OCI-LY1 (cell line): ENCODE measurements at regions not wholly inside any gene's neighbourhood (a gene's known extent, or its start where the extent isn't known, plus 50 kb on each side); places are given as distances from the start of the nearest gene placed in this dataset.

Experiments used
- H2AFZ ChIP-seq: fragments of 200-600 bp; sonication (generic), shearing (Covaris generic); 2 replicates; pipeline ENCODE4 v1.6.0; 2014; ENCODE audit warnings: antibody characterized with exemption, mild to moderate bottlenecking, low read length
- H3F3A ChIP-seq: fragments of 200-600 bp; sonication (generic), shearing (Covaris generic); 2 replicates; pipeline ENCODE4 v1.6.0; 2014; ENCODE audit warnings: mild to moderate bottlenecking, antibody characterized with exemption, low read length, moderate library complexity; ENCODE audit not compliant: insufficient read depth
- H3K27ac ChIP-seq: fragments of 200-600 bp; sonication (generic); 2 replicates; pipeline ENCODE4 v1.5.1; 2014; ENCODE audit warnings: low read length, mixed run types, mild to moderate bottlenecking, low read depth; ENCODE audit not compliant: poor library complexity, severe bottlenecking
- H3K27me3 ChIP-seq: fragments of 200-600 bp; sonication (generic); 2 replicates; pipeline ENCODE4 v1.6.0; 2014; ENCODE audit warnings: antibody characterized with exemption, mild to moderate bottlenecking, low read length, moderate library complexity; ENCODE audit not compliant: insufficient read depth
- H3K36me3 ChIP-seq: fragments of 200-600 bp; sonication (generic); 2 replicates; pipeline ENCODE4 v1.6.1; 2014; ENCODE audit warnings: mild to moderate bottlenecking, antibody characterized with exemption, low read length, moderate library complexity, mixed read lengths; ENCODE audit not compliant: insufficient read depth
- H3K4me1 ChIP-seq: fragments of 200-600 bp; sonication (generic); 2 replicates; pipeline ENCODE4 v1.5.1; 2014; ENCODE audit warnings: mild to moderate bottlenecking, low read length, moderate library complexity; ENCODE audit not compliant: insufficient read depth, severe bottlenecking
- H3K4me2 ChIP-seq: fragments of 200-600 bp; sonication (generic), shearing (Covaris generic); 2 replicates; pipeline ENCODE4 v1.6.1; 2014; ENCODE audit warnings: low read length
- H3K4me3 ChIP-seq: fragments of 200-600 bp; sonication (generic); 2 replicates; pipeline ENCODE4 v1.5.1; 2014; ENCODE audit warnings: low read length, low read depth, mild to moderate bottlenecking, mixed read lengths; ENCODE audit not compliant: poor library complexity, severe bottlenecking
- H3K79me2 ChIP-seq: fragments of 200-600 bp; shearing (Covaris generic); 2 replicates; pipeline ENCODE4 v1.6.1; 2016; ENCODE audit warnings: mixed run types, low read length, mixed read lengths; ENCODE audit not compliant: insufficient read depth
- H3K9ac ChIP-seq: fragments of 200-600 bp; sonication (generic), shearing (Covaris generic); 2 replicates; pipeline ENCODE4 v1.6.1; 2014; ENCODE audit warnings: mild to moderate bottlenecking, low read length, mixed read lengths
- H3K9me2 ChIP-seq: fragments of 200-600 bp; sonication (generic), shearing (Covaris generic); 2 replicates; pipeline ENCODE4 v1.6.1; 2014; ENCODE audit warnings: low read depth, mild to moderate bottlenecking, low read length, mixed read lengths
- H3K9me3 ChIP-seq: fragments of 200-600 bp; shearing (Covaris generic); 2 replicates; pipeline ENCODE4 v1.6.1; 2014; ENCODE audit warnings: low read length, mixed read lengths
- H4K20me1 ChIP-seq: fragments of 200-600 bp; sonication (generic), shearing (Covaris generic); 2 replicates; pipeline ENCODE4 v1.6.0; 2016; ENCODE audit warnings: mild to moderate bottlenecking, low read length; ENCODE audit not compliant: insufficient read depth
- EZH2 ChIP-seq: fragments of 200-600 bp; sonication (generic), shearing (Covaris generic); IDR thresholded peaks from 2 replicates; pipeline ENCODE4 v1.8.0; 2017; ENCODE audit warnings: borderline replicate concordance, mixed run types, mild to moderate bottlenecking, antibody characterized with exemption, low read length, moderate library complexity, mixed read lengths
- TF ChIP-seq, protein P1 (sequence below): fragments of 200-600 bp; sonication (generic), shearing (Covaris generic); IDR thresholded peaks from 2 replicates; pipeline ENCODE4 v1.5.1; 2017; ENCODE audit warnings: mild to moderate bottlenecking, antibody characterized with exemption, low read length, moderate library complexity, mixed read lengths

DNA sequence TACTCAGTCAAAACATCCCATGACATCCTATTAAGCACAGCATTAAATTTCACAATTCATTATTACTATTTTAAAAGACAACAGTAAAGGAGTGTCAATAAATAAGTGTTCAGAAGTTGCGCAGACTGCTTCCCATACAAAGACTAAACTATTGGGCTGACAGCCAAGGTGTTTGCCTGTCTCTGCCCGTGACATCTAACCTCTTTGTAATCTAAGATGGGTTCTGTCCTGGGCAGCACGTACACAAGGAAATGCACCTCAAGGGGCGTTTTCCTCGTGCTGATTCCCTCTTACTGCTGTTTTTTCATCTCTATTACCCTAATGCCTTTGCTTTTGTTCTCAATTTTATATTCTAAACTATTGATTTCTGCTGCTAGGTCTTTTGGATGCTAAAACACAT is 216.3 kb downstream of the NHLRC3 start:
- no peak for TF ChIP-seq EZH2
- TF ChIP-seq, protein P1, sequence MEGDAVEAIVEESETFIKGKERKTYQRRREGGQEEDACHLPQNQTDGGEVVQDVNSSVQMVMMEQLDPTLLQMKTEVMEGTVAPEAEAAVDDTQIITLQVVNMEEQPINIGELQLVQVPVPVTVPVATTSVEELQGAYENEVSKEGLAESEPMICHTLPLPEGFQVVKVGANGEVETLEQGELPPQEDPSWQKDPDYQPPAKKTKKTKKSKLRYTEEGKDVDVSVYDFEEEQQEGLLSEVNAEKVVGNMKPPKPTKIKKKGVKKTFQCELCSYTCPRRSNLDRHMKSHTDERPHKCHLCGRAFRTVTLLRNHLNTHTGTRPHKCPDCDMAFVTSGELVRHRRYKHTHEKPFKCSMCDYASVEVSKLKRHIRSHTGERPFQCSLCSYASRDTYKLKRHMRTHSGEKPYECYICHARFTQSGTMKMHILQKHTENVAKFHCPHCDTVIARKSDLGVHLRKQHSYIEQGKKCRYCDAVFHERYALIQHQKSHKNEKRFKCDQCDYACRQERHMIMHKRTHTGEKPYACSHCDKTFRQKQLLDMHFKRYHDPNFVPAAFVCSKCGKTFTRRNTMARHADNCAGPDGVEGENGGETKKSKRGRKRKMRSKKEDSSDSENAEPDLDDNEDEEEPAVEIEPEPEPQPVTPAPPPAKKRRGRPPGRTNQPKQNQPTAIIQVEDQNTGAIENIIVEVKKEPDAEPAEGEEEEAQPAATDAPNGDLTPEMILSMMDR: no peak
- no peaks in the 10 kb centered on the region for H3K79me2 ChIP-seq
- no peak overlapping the region for H3K4me2 ChIP-seq
- no peak overlapping the region for H3K9ac ChIP-seq
- no peaks in the 10 kb centered on the region for H3K9me2 ChIP-seq
- no peaks in the 10 kb centered on the region for H3K36me3 ChIP-seq
- no peak overlapping the region for H3K27ac ChIP-seq
- no peaks in the 10 kb centered on the region for H3K9me3 ChIP-seq
- H3K4me3 ChIP-seq: no peak overlapping the region
- H4K20me1 ChIP-seq: no peaks in the 10 kb centered on the region
- no peaks in the 10 kb centered on the region for H3K27me3 ChIP-seq
- no peaks in the 10 kb centered on the region for H3K4me1 ChIP-seq
- no peak overlapping the region for H2AFZ ChIP-seq
- H3F3A ChIP-seq: no peaks in the 10 kb centered on the region

- no peaks in the 10 kb centered on the region for H3F3A ChIP-seq
- H3K4me3 ChIP-seq: no peak overlapping the region
- no peak overlapping the region for H3K27ac ChIP-seq
- no peaks in the 10 kb centered on the region for H3K4me1 ChIP-seq
- H3K4me2 ChIP-seq: no peak overlapping the region
- no peaks in the 10 kb centered on the region for H3K79me2 ChIP-seq
- H4K20me1 ChIP-seq: no peaks in the 10 kb centered on the region
- TF ChIP-seq, protein P1: no peak
- no peak for TF ChIP-seq EZH2
- no peaks in the 10 kb centered on the region for H3K36me3 ChIP-seq
- no peaks in the 10 kb centered on the region for H3K9me2 ChIP-seq
- H3K9me3 ChIP-seq: no peaks in the 10 kb centered on the region
- no peaks in the 10 kb centered on the region for H3K27me3 ChIP-seq
- H3K9ac ChIP-seq: no peak overlapping the region
- H2AFZ ChIP-seq: no peak overlapping the region
These were observed 219.4 kb downstream of the NHLRC3 start for GRCh38 chr13:39257642-39258041.

DNA sequence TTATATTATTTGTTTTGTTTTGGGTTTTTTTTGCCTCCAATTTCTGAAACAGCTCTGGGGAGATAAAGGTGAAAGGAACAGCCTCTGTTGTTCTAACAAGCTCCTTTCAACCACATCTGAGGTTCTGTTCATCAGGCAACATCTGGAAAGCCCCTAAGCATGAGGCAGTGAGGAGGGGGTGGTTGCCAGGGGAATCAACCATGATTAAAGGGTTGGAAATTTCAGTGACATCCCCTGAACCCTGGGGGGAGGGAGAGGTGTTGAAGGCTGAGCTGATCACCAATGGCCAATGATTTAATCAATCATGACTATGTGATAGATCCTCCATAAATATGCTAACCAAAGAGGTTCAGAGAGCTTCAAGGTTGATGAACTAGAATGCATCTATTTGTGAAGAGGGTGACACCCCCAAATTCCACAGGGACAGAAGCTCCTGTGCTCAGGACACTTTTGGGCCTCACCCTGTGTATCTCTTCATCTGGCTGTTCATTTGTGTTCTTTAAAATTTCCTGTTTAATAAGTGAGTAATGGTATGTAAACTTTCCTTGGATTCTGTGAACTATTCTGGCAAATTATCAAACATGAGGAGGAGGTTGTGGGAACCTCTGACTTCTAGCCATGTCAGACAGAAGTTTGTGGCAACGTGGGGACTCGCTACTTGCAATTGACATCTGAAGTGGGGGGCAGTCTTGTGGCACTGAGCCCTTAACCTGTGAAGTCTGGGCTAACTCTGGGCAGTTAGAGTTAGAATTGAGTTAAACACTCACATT is 221.3 kb downstream of the NHLRC3 start:
- no peaks in the 10 kb centered on the region for H3F3A ChIP-seq

More for the DNA sequence above, 221.3 kb downstream of the NHLRC3 start:
- H3K4me1 ChIP-seq: no peaks in the 10 kb centered on the region
- no peaks in the 10 kb centered on the region for H3K79me2 ChIP-seq
- H3K9me2 ChIP-seq: no peaks in the 10 kb centered on the region
- H3K9me3 ChIP-seq: no peaks in the 10 kb centered on the region
- H3K9ac ChIP-seq: no peak overlapping the region
- no peak overlapping the region for H3K27ac ChIP-seq
- TF ChIP-seq, protein P1: no peak
- TF ChIP-seq EZH2: no peak
- no peaks in the 10 kb centered on the region for H3K27me3 ChIP-seq
- H3K4me3 ChIP-seq: no peak overlapping the region
- H4K20me1 ChIP-seq: no peaks in the 10 kb centered on the region
- no peaks in the 10 kb centered on the region for H3K36me3 ChIP-seq
- H3K4me2 ChIP-seq: no peak overlapping the region
- H2AFZ ChIP-seq: no peak overlapping the region
